ENCODE measurements at regions not wholly inside any gene's neighbourhood (a gene's known extent, or its start where the extent isn't known, plus 50 kb on each side); places are given as distances from the start of the nearest gene placed in this dataset.
"Not testable (repeated sequence)": the region's sequence is repeated elsewhere in the genome, so short reads cannot be mapped to it uniquely, and the experiment has no call there.

GRCh38 chrX:82528525-82528924 lies 979.6 kb upstream of the POU3F4 start:
- Histone ChIP-seq H3K4me3 (no peak overlapping the region), H3K27ac (no peak overlapping the region), H3K4me1 (replicated peaks in 1 of 2) (peaks cover 0 to 14% of the 10 kb centered on the region in 2 donors)
- no peak for ATAC-seq (replicated peaks in 6 of 8)
- in situ Hi-C loops (cut with MboI; ENCODE audit: low pct_unique_long_range_greater_than_20kb in 2 of 9, low sequenced_read_pairs in 9 of 9, unreplicated experiment in 9 of 9): no loop called here
- WGBS, 10 experiments: 33% methylated on average over 1 of the region's 1 CpG; no CpG with 5 or more reads in 9 of the 10 experiments

DNA sequence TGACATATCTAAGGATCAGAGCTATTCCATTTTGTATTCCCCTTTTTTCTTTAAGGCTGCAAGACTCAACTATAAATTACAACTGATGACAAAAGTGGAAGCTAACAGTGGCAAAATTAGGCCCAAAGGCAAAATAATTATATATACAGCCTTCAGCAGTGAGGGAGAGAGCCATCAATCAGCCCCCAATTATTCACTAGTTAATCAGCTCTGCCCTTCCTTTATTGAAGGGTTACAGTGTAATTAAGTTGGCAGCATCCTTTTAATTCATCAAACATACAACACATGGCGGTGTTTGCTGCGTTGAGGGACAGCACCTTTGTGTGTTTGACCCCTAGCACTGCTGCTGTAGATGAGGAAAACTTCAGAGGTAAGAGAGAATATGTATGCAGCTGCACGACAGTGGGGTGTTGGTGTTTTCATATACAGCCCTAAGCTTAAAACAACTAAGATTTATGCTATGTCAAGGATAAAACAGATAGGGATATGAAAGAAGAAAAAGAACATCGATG lies 973.9 kb upstream of the POU3F4 start:
- peak in 4 of 8 experiments; percentile 73 to 96 (median 88) for ATAC-seq (replicated peaks in 6 of 8)
- Histone ChIP-seq H3K4me1 (replicated peaks in 1 of 2) (peaks cover 0 to 17% of the 10 kb centered on the region in 2 donors), H3K4me3 (no peak overlapping the region), H3K27ac (no peak overlapping the region)
- in situ Hi-C loops (cut with MboI; ENCODE audit: low pct_unique_long_range_greater_than_20kb in 2 of 9, low sequenced_read_pairs in 9 of 9, unreplicated experiment in 9 of 9): no loop called here
- WGBS, 10 experiments: 0 to 14% (median 7%) methylated on average over 1 to 3 of the region's 4 CpGs; no CpG with 5 or more reads in 6 of the 10 experiments

- H3K4me3 ChIP-seq; ATAC-seq (replicated peaks in 6 of 8); H3K27ac ChIP-seq; in situ Hi-C loops (cut with MboI; ENCODE audit: low pct_unique_long_range_greater_than_20kb in 2 of 9, low sequenced_read_pairs in 9 of 9, unreplicated experiment in 9 of 9): not testable (repeated sequence)
- WGBS, 10 experiments: 0% methylated on average over 2 of the region's 3 CpGs; no CpG with 5 or more reads in 9 of the 10 experiments
- peaks cover 0 to 16% of the 10 kb centered on the region in 2 donors for H3K4me1 ChIP-seq (replicated peaks in 1 of 2)
Observed at GRCh38 chrX:82537205-82537604, 970.9 kb upstream of the POU3F4 start.

DNA sequence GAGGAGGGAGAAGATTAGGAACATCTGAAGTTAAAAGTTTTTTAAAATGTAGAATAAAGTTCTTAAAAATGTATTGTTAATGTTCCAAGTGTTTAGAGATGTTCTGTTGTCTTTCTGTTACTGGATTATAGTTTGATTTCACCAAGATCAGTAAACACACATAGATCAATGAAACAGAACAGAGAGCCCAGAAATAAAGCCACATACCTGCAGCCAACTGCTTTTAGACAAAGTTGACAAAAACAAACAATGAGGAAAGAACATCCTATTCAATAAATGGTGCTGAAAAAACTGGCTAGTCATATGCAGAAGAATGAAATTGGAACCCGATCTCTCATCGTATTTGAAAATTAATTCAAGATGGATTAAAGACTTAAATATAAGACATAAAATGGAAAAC lies 966.3 kb upstream of the POU3F4 start:
- Histone ChIP-seq H3K4me3 (no peak overlapping the region), H3K4me1 (replicated peaks in 1 of 2) (no peaks in the 10 kb centered on the region), H3K27ac (no peak overlapping the region)
- in situ Hi-C loops (cut with MboI; ENCODE audit: low pct_unique_long_range_greater_than_20kb in 2 of 9, low sequenced_read_pairs in 9 of 9, unreplicated experiment in 9 of 9): no loop called here
- WGBS, 10 experiments: 0 to 100% (median 83%) methylated on average over 1 to 2 of the region's 2 CpGs; no CpG with 5 or more reads in 3 of the 10 experiments
- no peak for ATAC-seq (replicated peaks in 6 of 8)

GRCh38 chrX:82552201-82552600 lies 955.9 kb upstream of the POU3F4 start:
- H3K27ac ChIP-seq; ATAC-seq (replicated peaks in 6 of 8); H3K4me1 ChIP-seq (replicated peaks in 1 of 2); in situ Hi-C loops (cut with MboI; ENCODE audit: low pct_unique_long_range_greater_than_20kb in 2 of 9, low sequenced_read_pairs in 9 of 9, unreplicated experiment in 9 of 9); H3K4me3 ChIP-seq: not testable (repeated sequence)
- WGBS, 10 experiments: 64 to 100% (median 73%) methylated on average over 1 to 12 of the region's 21 CpGs; no CpG with 5 or more reads in 7 of the 10 experiments

DNA sequence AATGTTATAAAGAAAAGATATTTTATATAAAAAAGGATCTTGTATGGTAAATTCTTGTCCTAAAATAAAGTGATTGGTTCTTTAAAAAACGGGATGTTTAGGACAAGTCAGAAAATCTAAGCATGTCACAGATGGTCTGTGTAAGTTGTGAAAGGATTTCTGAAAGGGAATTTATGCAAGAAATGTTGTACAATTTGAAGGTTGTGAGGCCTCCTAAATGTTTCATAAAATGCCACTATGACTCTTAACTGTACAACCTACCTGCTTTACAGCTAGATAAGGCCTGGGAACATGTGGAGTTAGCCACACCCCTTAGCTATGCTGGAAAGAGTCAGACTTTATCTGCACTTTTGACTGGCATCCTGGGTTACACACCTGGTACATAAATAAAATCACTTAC lies 951.5 kb upstream of the POU3F4 start:
- H3K4me3 ChIP-seq: no peak overlapping the region
- H3K27ac ChIP-seq: no peak overlapping the region
- H3K4me1 ChIP-seq (replicated peaks in 1 of 2): no peaks in the 10 kb centered on the region
- WGBS, 10 experiments: 0 to 86% (median 8%) methylated on average over 1 of the region's 1 CpG; no CpG with 5 or more reads in 5 of the 10 experiments
- ATAC-seq (replicated peaks in 6 of 8): no peak
- in situ Hi-C loops (cut with MboI; ENCODE audit: low pct_unique_long_range_greater_than_20kb in 2 of 9, low sequenced_read_pairs in 9 of 9, unreplicated experiment in 9 of 9): no loop called here

DNA sequence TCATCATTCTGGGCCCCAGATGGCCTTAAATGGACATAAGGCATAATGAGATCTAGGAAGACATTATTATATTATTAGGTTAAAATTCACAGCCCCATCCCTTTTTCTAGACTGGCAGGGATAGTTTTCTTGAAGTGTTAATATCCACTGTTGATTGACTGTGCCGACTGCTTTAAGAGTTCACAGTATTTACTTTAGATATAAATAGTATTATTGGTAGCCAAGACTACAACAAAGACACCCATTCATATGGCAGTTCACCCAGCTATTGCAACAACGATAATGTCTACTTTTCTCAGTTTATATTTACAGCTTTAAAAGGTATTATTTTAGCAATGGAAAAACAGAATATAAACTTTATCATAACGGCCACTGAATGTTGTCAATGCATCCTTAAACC lies 922.2 kb upstream of the POU3F4 start:
- H3K27ac ChIP-seq: peak overlapping the region in 1 of 2 donors; percentile 53
- whole genome bisulfite sequencing, 10 experiments: 0 to 86% (median 61%) methylated on average over 1 to 3 of the region's 3 CpGs; no CpG with 5 or more reads in 1 of the 10 experiments
- H3K4me1 ChIP-seq (replicated peaks in 1 of 2): peaks cover 0 to 11% of the 10 kb centered on the region in 2 donors
- no peak overlapping the region for H3K4me3 ChIP-seq
- in situ Hi-C loops (cut with MboI; ENCODE audit: low pct_unique_long_range_greater_than_20kb in 2 of 9, low sequenced_read_pairs in 9 of 9, unreplicated experiment in 9 of 9): no loop called here
- no peak for ATAC-seq (replicated peaks in 6 of 8)

- Histone ChIP-seq H3K4me3 (no peak overlapping the region), H3K4me1 (replicated peaks in 1 of 2) (peaks cover 0 to 11% of the 10 kb centered on the region in 2 donors), H3K27ac (no peak overlapping the region)
- in situ Hi-C loops (cut with MboI; ENCODE audit: low pct_unique_long_range_greater_than_20kb in 2 of 9, low sequenced_read_pairs in 9 of 9, unreplicated experiment in 9 of 9): no loop called here
- WGBS, 10 experiments: 0 to 100% (median 68%) methylated on average over 1 to 5 of the region's 5 CpGs; no CpG with 5 or more reads in 3 of the 10 experiments
- ATAC-seq (replicated peaks in 6 of 8): no peak
Observed at GRCh38 chrX:82589410-82589809, 918.7 kb upstream of the POU3F4 start.

- Histone ChIP-seq H3K4me3 (no peak overlapping the region), H3K4me1 (replicated peaks in 1 of 2) (no peaks in the 10 kb centered on the region), H3K27ac (no peak overlapping the region)
- WGBS, 10 experiments: 0 to 100% (median 28%) methylated on average over 1 to 3 of the region's 3 CpGs; no CpG with 5 or more reads in 2 of the 10 experiments
- ATAC-seq (replicated peaks in 6 of 8): no peak
- in situ Hi-C loops (cut with MboI; ENCODE audit: low pct_unique_long_range_greater_than_20kb in 2 of 9, low sequenced_read_pairs in 9 of 9, unreplicated experiment in 9 of 9): no loop called here
Observed at GRCh38 chrX:82591421-82591820, 916.7 kb upstream of the POU3F4 start.

GRCh38 chrX:82626978-82627377 lies 881.1 kb upstream of the POU3F4 start:
- in situ Hi-C loops (cut with MboI; ENCODE audit: low pct_unique_long_range_greater_than_20kb in 2 of 9, low sequenced_read_pairs in 9 of 9, unreplicated experiment in 9 of 9): no loop called here
- no peak for ATAC-seq (replicated peaks in 6 of 8)
- 0 to 50% (median 17%) methylated on average over 1 of the region's 1 CpG; no CpG with 5 or more reads in 5 of the 10 experiments for WGBS, 10 experiments
- Histone ChIP-seq H3K27ac (no peak overlapping the region), H3K4me3 (no peak overlapping the region), H3K4me1 (replicated peaks in 1 of 2) (no peaks in the 10 kb centered on the region)

DNA sequence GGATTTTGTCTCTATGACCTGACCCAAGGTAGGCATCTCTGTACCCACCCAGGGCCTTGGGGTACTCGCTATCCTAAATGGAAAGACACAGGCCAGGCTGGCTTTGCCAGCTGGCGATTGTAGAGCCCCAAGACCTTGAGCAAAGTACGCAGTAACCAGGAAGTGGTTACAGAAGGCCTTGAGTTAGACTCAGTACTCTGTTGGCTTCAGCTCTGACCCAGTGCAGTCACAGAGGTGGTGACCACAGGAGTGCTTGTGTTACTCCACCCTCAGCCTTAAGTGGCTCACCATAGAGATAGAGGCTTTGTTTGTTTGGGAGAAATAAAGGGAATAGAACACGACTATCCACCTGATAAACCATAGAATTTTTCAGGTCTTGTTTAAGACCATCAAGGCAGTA lies 880.5 kb upstream of the POU3F4 start:
- 0 to 57% (median 31%) methylated on average over 1 to 4 of the region's 4 CpGs; no CpG with 5 or more reads in 6 of the 10 experiments for WGBS, 10 experiments
- H3K4me1 ChIP-seq (replicated peaks in 1 of 2): no peaks in the 10 kb centered on the region

DNA sequence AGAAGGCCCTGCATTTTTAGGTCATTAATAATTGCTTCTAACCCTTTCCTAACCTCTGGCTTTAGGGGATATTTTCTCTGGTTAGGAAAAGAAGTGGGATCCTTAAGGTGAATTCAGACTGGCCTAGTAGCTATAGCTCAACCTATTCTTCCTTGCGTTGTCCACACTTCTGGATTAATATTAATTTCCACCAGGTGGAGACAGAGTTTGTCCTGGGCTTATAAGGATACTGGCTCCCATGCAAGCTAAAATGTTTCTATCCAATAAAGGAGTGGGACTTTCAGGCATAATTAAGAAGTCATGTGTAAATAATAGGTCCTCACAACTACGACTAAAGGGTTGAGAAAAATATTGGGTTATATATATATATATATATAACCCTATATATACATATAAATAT lies 860.0 kb upstream of the POU3F4 start:
- Histone ChIP-seq H3K4me1 (replicated peaks in 1 of 2) (no peaks in the 10 kb centered on the region), H3K4me3 (no peak overlapping the region), H3K27ac (no peak overlapping the region)
- in situ Hi-C loops (cut with MboI; ENCODE audit: low pct_unique_long_range_greater_than_20kb in 2 of 9, low sequenced_read_pairs in 9 of 9, unreplicated experiment in 9 of 9): no loop called here
- no peak for ATAC-seq (replicated peaks in 6 of 8)
- 0 to 57% (median 17%) methylated on average over 1 of the region's 2 CpGs; no CpG with 5 or more reads in 7 of the 10 experiments for WGBS, 10 experiments

More for the DNA sequence above, 880.5 kb upstream of the POU3F4 start:
- no peak for ATAC-seq (replicated peaks in 6 of 8)
- Histone ChIP-seq H3K27ac (no peak overlapping the region), H3K4me3 (no peak overlapping the region)
- in situ Hi-C loops (cut with MboI; ENCODE audit: low pct_unique_long_range_greater_than_20kb in 2 of 9, low sequenced_read_pairs in 9 of 9, unreplicated experiment in 9 of 9): no loop called here

GRCh38 chrX:82649645-82650044 lies 858.4 kb upstream of the POU3F4 start:
- in situ Hi-C loops (cut with MboI; ENCODE audit: low pct_unique_long_range_greater_than_20kb in 2 of 9, low sequenced_read_pairs in 9 of 9, unreplicated experiment in 9 of 9): no loop called here
- Histone ChIP-seq H3K27ac (no peak overlapping the region), H3K4me1 (replicated peaks in 1 of 2) (no peaks in the 10 kb centered on the region), H3K4me3 (no peak overlapping the region)
- ATAC-seq (replicated peaks in 6 of 8): no peak
- WGBS, 10 experiments: 17 to 80% (median 66%) methylated on average over 1 to 3 of the region's 5 CpGs; no CpG with 5 or more reads in 6 of the 10 experiments

DNA sequence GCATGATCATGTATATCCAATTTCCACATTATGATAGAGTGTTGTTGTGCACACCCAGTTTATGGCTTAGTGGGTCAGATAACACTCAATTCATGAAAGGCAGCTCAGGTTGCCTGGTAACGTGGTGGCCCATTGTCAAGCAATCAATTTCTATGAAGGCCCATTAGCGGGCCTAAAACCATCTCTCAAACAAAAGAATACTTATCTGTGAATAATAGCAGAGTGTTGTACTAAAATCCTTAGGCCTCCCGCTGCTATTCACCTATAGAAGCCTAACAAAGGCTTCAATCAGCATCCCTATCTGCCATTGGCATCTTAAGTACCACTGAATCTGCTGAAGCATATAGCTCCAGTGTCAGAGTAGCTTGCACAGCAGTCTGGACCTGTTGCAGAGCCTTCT lies 849.6 kb upstream of the POU3F4 start:
- ATAC-seq (replicated peaks in 6 of 8): peak in 1 of 8 experiments; percentile 28
- Histone ChIP-seq H3K4me3 (no peak overlapping the region), H3K4me1 (replicated peaks in 1 of 2) (no peaks in the 10 kb centered on the region), H3K27ac (no peak overlapping the region)
- in situ Hi-C loops (cut with MboI; ENCODE audit: low pct_unique_long_range_greater_than_20kb in 2 of 9, low sequenced_read_pairs in 9 of 9, unreplicated experiment in 9 of 9): no loop called here
- 0 to 60% methylated on average over 1 of the region's 3 CpGs; no CpG with 5 or more reads in 8 of the 10 experiments for whole genome bisulfite sequencing, 10 experiments
